ENCODE measurements at regions not wholly inside any gene's neighbourhood (a gene's known extent, or its start where the extent isn't known, plus 50 kb on each side); places are given as distances from the start of the nearest gene placed in this dataset.

- no peak for TF ChIP-seq GATA3 (IDR thresholded peaks at IDR 0.05; ENCODE audit: low read depth, low read length)
- no peak for TF ChIP-seq GATA2 (IDR thresholded peaks at IDR 0.05; ENCODE audit: low read depth, low read length)
Observed at GRCh38 chr13:44292545-44292944, 81.1 kb upstream of the SERP2 start.

DNA sequence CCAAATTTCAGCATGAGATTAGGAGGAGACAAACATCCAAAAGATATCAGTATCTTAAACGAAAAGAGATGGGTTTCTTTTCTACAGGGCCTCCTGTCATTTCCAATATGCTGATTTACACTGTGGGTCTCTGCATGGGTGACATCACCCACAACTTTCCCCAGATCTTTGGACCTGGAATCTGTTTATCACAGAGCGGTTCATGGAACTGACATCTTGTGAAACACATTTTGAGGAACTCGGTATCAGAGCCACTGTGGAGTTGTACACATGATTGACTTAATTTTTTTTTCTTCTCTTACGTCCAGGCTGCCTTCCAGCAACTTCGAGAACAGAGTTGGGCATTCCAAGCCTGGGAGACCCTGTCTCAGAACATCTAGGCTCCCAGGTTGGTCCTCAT, 80.2 kb upstream of the SERP2 start:
- TF ChIP-seq GATA2 (IDR thresholded peaks at IDR 0.05; ENCODE audit: low read depth, low read length): no peak
- TF ChIP-seq GATA3 (IDR thresholded peaks at IDR 0.05; ENCODE audit: low read depth, low read length): no peak

- TF ChIP-seq GATA2 (IDR thresholded peaks at IDR 0.05; ENCODE audit: low read depth, low read length) (no peak), GATA3 (IDR thresholded peaks at IDR 0.05; ENCODE audit: low read depth, low read length) (no peak)
Observed at GRCh38 chr13:44293908-44294735, 79.5 kb upstream of the SERP2 start.

GRCh38 chr13:44294876-44295275, 78.7 kb upstream of the SERP2 start:
- no peak for TF ChIP-seq GATA2 (IDR thresholded peaks at IDR 0.05; ENCODE audit: low read depth, low read length)
- no peak for TF ChIP-seq GATA3 (IDR thresholded peaks at IDR 0.05; ENCODE audit: low read depth, low read length)

- TF ChIP-seq GATA2 (IDR thresholded peaks at IDR 0.05; ENCODE audit: low read depth, low read length) (no peak), GATA3 (IDR thresholded peaks at IDR 0.05; ENCODE audit: low read depth, low read length) (no peak)
Observed at GRCh38 chr13:44296856-44297255, 76.8 kb upstream of the SERP2 start.

DNA sequence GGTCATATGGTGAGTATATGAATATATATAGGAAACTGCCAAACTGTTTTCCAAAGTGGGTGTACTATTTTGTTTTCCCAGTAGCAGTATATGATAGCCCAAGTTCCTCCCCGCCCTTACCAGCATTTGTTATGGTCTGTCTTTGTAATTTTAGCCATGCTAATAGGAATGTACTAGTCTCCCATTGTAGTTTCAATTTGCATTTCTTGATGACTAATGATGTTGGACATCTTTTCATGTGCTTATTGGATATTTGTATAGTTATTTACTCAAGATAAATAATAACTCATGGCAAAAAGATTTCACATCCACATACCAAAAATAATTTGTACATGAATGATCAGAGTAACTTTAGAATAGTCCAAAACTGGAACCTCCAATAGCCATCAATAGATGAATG, 75.3 kb upstream of the SERP2 start:
- TF ChIP-seq GATA2 (IDR thresholded peaks at IDR 0.05; ENCODE audit: low read depth, low read length): no peak
- no peak for TF ChIP-seq GATA3 (IDR thresholded peaks at IDR 0.05; ENCODE audit: low read depth, low read length)

GRCh38 chr13:44299152-44299943, 74.3 kb upstream of the SERP2 start:
- TF ChIP-seq GATA2 (IDR thresholded peaks at IDR 0.05; ENCODE audit: low read depth, low read length): no peak
- TF ChIP-seq GATA3 (IDR thresholded peaks at IDR 0.05; ENCODE audit: low read depth, low read length): no peak

- TF ChIP-seq GATA3 (IDR thresholded peaks at IDR 0.05; ENCODE audit: low read depth, low read length): no peak
- no peak for TF ChIP-seq GATA2 (IDR thresholded peaks at IDR 0.05; ENCODE audit: low read depth, low read length)
Observed at GRCh38 chr13:44300895-44301638, 72.6 kb upstream of the SERP2 start.

- TF ChIP-seq GATA3 (IDR thresholded peaks at IDR 0.05; ENCODE audit: low read depth, low read length) (no peak), GATA2 (IDR thresholded peaks at IDR 0.05; ENCODE audit: low read depth, low read length) (no peak)
Observed at GRCh38 chr13:44301639-44302015, 72.0 kb upstream of the SERP2 start.

DNA sequence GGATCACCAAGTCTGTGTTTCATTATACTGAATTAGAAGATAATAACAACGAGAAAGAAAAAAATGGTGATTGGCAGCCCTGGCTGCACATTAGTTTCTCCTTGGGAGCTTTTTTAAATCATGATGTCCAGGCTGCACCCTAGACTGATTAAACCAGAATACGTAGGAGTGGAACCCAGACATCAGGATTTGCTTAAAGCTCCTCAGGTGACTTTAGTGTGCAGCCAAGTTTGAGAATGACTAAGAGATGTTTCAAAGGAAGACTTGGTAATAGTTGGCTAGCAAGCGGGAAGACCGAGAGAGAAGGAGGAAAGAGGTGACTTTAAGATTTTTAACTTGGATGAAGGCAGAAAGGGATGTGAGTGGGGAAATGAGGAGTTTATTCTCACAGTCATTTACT, 71.4 kb upstream of the SERP2 start:
- TF ChIP-seq GATA2 (IDR thresholded peaks at IDR 0.05; ENCODE audit: low read depth, low read length) (no peak), GATA3 (IDR thresholded peaks at IDR 0.05; ENCODE audit: low read depth, low read length) (no peak)

GRCh38 chr13:44302940-44303575, 70.6 kb upstream of the SERP2 start:
- TF ChIP-seq GATA2 (IDR thresholded peaks at IDR 0.05; ENCODE audit: low read depth, low read length): no peak
- TF ChIP-seq GATA3 (IDR thresholded peaks at IDR 0.05; ENCODE audit: low read depth, low read length): no peak

GRCh38 chr13:44303681-44304432, 69.8 kb upstream of the SERP2 start:
- TF ChIP-seq GATA3 (IDR thresholded peaks at IDR 0.05; ENCODE audit: low read depth, low read length): no peak
- TF ChIP-seq GATA2 (IDR thresholded peaks at IDR 0.05; ENCODE audit: low read depth, low read length): no peak

DNA sequence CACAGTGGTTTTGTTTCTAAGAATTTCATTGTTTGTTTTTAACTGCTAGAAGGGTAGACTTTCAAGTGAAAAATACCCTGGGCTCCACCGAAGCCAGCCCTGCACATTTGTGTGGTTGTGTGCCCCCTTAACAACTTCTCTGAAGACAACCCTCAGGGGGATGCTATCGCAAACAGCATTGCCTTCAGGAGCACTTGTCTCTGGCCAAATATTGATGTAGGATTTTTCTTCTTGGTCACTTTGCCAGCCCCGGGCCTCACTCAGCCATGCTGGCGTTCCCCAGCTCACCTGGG, 69.2 kb upstream of the SERP2 start:
- no peak for TF ChIP-seq GATA2 (IDR thresholded peaks at IDR 0.05; ENCODE audit: low read depth, low read length)
- TF ChIP-seq GATA3 (IDR thresholded peaks at IDR 0.05; ENCODE audit: low read depth, low read length): no peak
